Osteoblast (primary cell): ENCODE measurements at regions not wholly inside any gene's neighbourhood (a gene's known extent, or its start where the extent isn't known, plus 50 kb on each side); places are given as distances from the start of the nearest gene placed in this dataset.

Source experiments
- DNase-seq: peaks from one replicate; pipeline ENCODE4 v3.0.0; 2011; ENCODE audit warnings: low spot score, mixed read lengths; ENCODE audit not compliant: insufficient read length; ENCODE audit errors: missing footprints
- H2AFZ ChIP-seq: 2 replicates; pipeline ENCODE4 v1.6.0; 2011; ENCODE audit warnings: mild to moderate bottlenecking, low read length
- H3K27ac ChIP-seq: 2 replicates; pipeline ENCODE4 v1.5.1; 2011; ENCODE audit warnings: mild to moderate bottlenecking, low read depth, low read length, moderate library complexity
- H3K27me3 ChIP-seq: 2 replicates; pipeline ENCODE4 v1.6.0; 2012; ENCODE audit warnings: mild to moderate bottlenecking, control low read depth, inconsistent platforms, low read length, moderate library complexity; ENCODE audit not compliant: insufficient read depth
- H3K36me3 ChIP-seq: 2 replicates; pipeline ENCODE4 v1.5.1; 2011; ENCODE audit warnings: mild to moderate bottlenecking, low read length, control low read depth, moderate library complexity; ENCODE audit not compliant: insufficient read depth
- H3K4me1 ChIP-seq: 2 replicates; pipeline ENCODE4 v1.5.1; 2011; ENCODE audit warnings: mild to moderate bottlenecking, low read length, control low read depth, moderate library complexity; ENCODE audit not compliant: insufficient read depth
- H3K4me2 ChIP-seq: 2 replicates; pipeline ENCODE4 v1.6.0; 2011; ENCODE audit warnings: mild to moderate bottlenecking, low read length; ENCODE audit not compliant: insufficient read depth
- H3K4me3 ChIP-seq: fragments of 200-600 bp; sonication (generic); 3 replicates; pipeline ENCODE4 v1.5.1; 2012; ENCODE audit warnings: mild to moderate bottlenecking, low read length, inconsistent platforms; ENCODE audit not compliant: insufficient read depth
- H3K79me2 ChIP-seq: 2 replicates; pipeline ENCODE4 v1.6.0; 2012; ENCODE audit warnings: mild to moderate bottlenecking, low read length, control low read depth, inconsistent platforms; ENCODE audit not compliant: insufficient read depth
- H3K9me3 ChIP-seq: 2 replicates; pipeline ENCODE4 v1.5.1; 2011; ENCODE audit warnings: low read depth, low read length, control low read depth
- H4K20me1 ChIP-seq: 2 replicates; pipeline ENCODE4 v1.6.0; 2012; ENCODE audit warnings: mild to moderate bottlenecking, low read length, control low read depth; ENCODE audit not compliant: insufficient read depth
- CTCF ChIP-seq: IDR thresholded peaks from 2 replicates; pipeline ENCODE4 v1.5.1; 2011; ENCODE audit warnings: mild to moderate bottlenecking, low read depth, low read length, moderate library complexity; ENCODE audit errors: extremely low read depth

- no peaks in the 10 kb centered on the region for H3K36me3 ChIP-seq
- no peak overlapping the region for H3K27ac ChIP-seq
- H2AFZ ChIP-seq, result no peak overlapping the region
- H3K4me1 ChIP-seq, result no peaks in the 10 kb centered on the region
- H3K27me3 ChIP-seq, result no peaks in the 10 kb centered on the region
- no peaks in the 10 kb centered on the region for H3K79me2 ChIP-seq
- DNase-seq, result no peak
- no peak overlapping the region for H3K4me3 ChIP-seq
- no peak overlapping the region for H3K4me2 ChIP-seq
- no peak for TF ChIP-seq CTCF
- peaks cover 16% of the 10 kb centered on the region for H3K9me3 ChIP-seq
- H4K20me1 ChIP-seq, result no peaks in the 10 kb centered on the region
These were observed 470.0 kb downstream of the PRDM9 start for GRCh38 chr5:23977365-23977764.

- H3K4me1 ChIP-seq, result no peaks in the 10 kb centered on the region
- H3K4me3 ChIP-seq, result no peak overlapping the region
- no peak overlapping the region for H3K27ac ChIP-seq
- H3K9me3 ChIP-seq, result peaks cover 17% of the 10 kb centered on the region
- no peak overlapping the region for H3K4me2 ChIP-seq
- DNase-seq, result no peak
- no peaks in the 10 kb centered on the region for H3K36me3 ChIP-seq
- no peaks in the 10 kb centered on the region for H4K20me1 ChIP-seq
- H2AFZ ChIP-seq, result no peak overlapping the region
- no peaks in the 10 kb centered on the region for H3K27me3 ChIP-seq
- no peak for TF ChIP-seq CTCF
- H3K79me2 ChIP-seq, result no peaks in the 10 kb centered on the region
These were observed 470.6 kb downstream of the PRDM9 start for GRCh38 chr5:23977997-23978396.

- Histone ChIP-seq H3K4me1 (no peaks in the 10 kb centered on the region), H3K4me3 (no peak overlapping the region), H2AFZ (no peak overlapping the region), H3K79me2 (no peaks in the 10 kb centered on the region), H3K4me2 (no peak overlapping the region), H3K27me3 (no peaks in the 10 kb centered on the region), H3K9me3 (no peaks in the 10 kb centered on the region), H3K27ac (no peak overlapping the region), H3K36me3 (no peaks in the 10 kb centered on the region), H4K20me1 (no peaks in the 10 kb centered on the region)
- TF ChIP-seq CTCF, result no peak
- no peak for DNase-seq
These were observed 484.0 kb downstream of the PRDM9 start for GRCh38 chr5:23991406-23991805.

- peak; percentile 63 for DNase-seq
- Histone ChIP-seq H4K20me1 (no peaks in the 10 kb centered on the region), H2AFZ (no peak overlapping the region)
These were observed 487.4 kb downstream of the PRDM9 start for GRCh38 chr5:23994581-23995370.

More at GRCh38 chr5:23994581-23995370, 487.4 kb downstream of the PRDM9 start:
- Histone ChIP-seq H3K4me1 (no peaks in the 10 kb centered on the region), H3K9me3 (no peaks in the 10 kb centered on the region), H3K27me3 (no peaks in the 10 kb centered on the region), H3K27ac (no peak overlapping the region), H3K36me3 (no peaks in the 10 kb centered on the region), H3K79me2 (no peaks in the 10 kb centered on the region), H3K4me3 (no peak overlapping the region), H3K4me2 (no peak overlapping the region)
- no peak for TF ChIP-seq CTCF
